ENCODE measurements at regions not wholly inside any gene's neighbourhood (a gene's known extent, or its start where the extent isn't known, plus 50 kb on each side); places are given as distances from the start of the nearest gene placed in this dataset.

GRCh38 chr1:192005976-192006375 lies 152.3 kb upstream of the RGS18 start:
- intact Hi-C loops (cut with DNase I), result no loop called here
- no peak for FAIRE-seq
- no peak for TF ChIP-seq CTCF (IDR thresholded peaks at IDR 0.05; ENCODE audit: borderline replicate concordance, extremely low read depth, insufficient read depth)
- Histone ChIP-seq H3K36me3 (ENCODE audit: control insufficient read depth in 2 of 3, insufficient read depth in 3 of 3, low read length in 3 of 3) (no peaks in the 10 kb centered on the region), H3K9ac (ENCODE audit: low read length in 3 of 3) (no peak overlapping the region), H3K27ac (ENCODE audit: low read depth in 2 of 2, low read length in 2 of 2) (no peak overlapping the region), H3K4me3 (ENCODE audit: low read length in 3 of 3) (no peak overlapping the region), H3K27me3 (ENCODE audit: control insufficient read depth, insufficient read depth, low read length) (no peaks in the 10 kb centered on the region), H3K4me1 (ENCODE audit: control insufficient read depth in 2 of 3, insufficient read depth in 2 of 3, low read depth in 1 of 3, low read length in 3 of 3) (no peaks in the 10 kb centered on the region), H3K9me3 (ENCODE audit: control insufficient read depth in 2 of 3, insufficient read depth in 1 of 3, low read length in 3 of 3) (no peaks in the 10 kb centered on the region)
- DNase-seq, result no peak

GRCh38 chr1:192008281-192008825 lies 149.9 kb upstream of the RGS18 start:
- Histone ChIP-seq H3K27ac (ENCODE audit: low read depth in 2 of 2, low read length in 2 of 2) (no peak overlapping the region), H3K4me3 (ENCODE audit: low read length in 3 of 3) (no peak overlapping the region), H3K36me3 (ENCODE audit: control insufficient read depth in 2 of 3, insufficient read depth in 3 of 3, low read length in 3 of 3) (no peaks in the 10 kb centered on the region), H3K27me3 (ENCODE audit: control insufficient read depth, insufficient read depth, low read length) (no peaks in the 10 kb centered on the region), H3K9me3 (ENCODE audit: control insufficient read depth in 2 of 3, insufficient read depth in 1 of 3, low read length in 3 of 3) (no peaks in the 10 kb centered on the region), H3K9ac (ENCODE audit: low read length in 3 of 3) (no peak overlapping the region), H3K4me1 (ENCODE audit: control insufficient read depth in 2 of 3, insufficient read depth in 2 of 3, low read depth in 1 of 3, low read length in 3 of 3) (no peaks in the 10 kb centered on the region)
- DNase-seq, result no peak
- no peak for FAIRE-seq
- no peak for TF ChIP-seq CTCF (IDR thresholded peaks at IDR 0.05; ENCODE audit: borderline replicate concordance, extremely low read depth, insufficient read depth)
- intact Hi-C loops (cut with DNase I), result no loop called here

GRCh38 chr1:192010406-192010805 lies 147.9 kb upstream of the RGS18 start:
- Histone ChIP-seq H3K27ac (ENCODE audit: low read depth in 2 of 2, low read length in 2 of 2) (no peak overlapping the region), H3K4me1 (ENCODE audit: control insufficient read depth in 2 of 3, insufficient read depth in 2 of 3, low read depth in 1 of 3, low read length in 3 of 3) (no peaks in the 10 kb centered on the region), H3K27me3 (ENCODE audit: control insufficient read depth, insufficient read depth, low read length) (no peaks in the 10 kb centered on the region), H3K36me3 (ENCODE audit: control insufficient read depth in 2 of 3, insufficient read depth in 3 of 3, low read length in 3 of 3) (no peaks in the 10 kb centered on the region), H3K9ac (ENCODE audit: low read length in 3 of 3) (no peak overlapping the region), H3K4me3 (ENCODE audit: low read length in 3 of 3) (no peak overlapping the region), H3K9me3 (ENCODE audit: control insufficient read depth in 2 of 3, insufficient read depth in 1 of 3, low read length in 3 of 3) (no peaks in the 10 kb centered on the region)
- FAIRE-seq (no peak), DNase-seq (no peak)
- TF ChIP-seq CTCF (IDR thresholded peaks at IDR 0.05; ENCODE audit: borderline replicate concordance, extremely low read depth, insufficient read depth), result no peak
- intact Hi-C loops (cut with DNase I), result no loop called here

GRCh38 chr1:192011525-192011924 lies 146.7 kb upstream of the RGS18 start:
- no peak overlapping the region for H3K9ac ChIP-seq (ENCODE audit: low read length in 3 of 3)
- H3K27ac ChIP-seq (ENCODE audit: low read depth in 2 of 2, low read length in 2 of 2), result no peak overlapping the region
- DNase-seq (no peak), FAIRE-seq (no peak)
- no peaks in the 10 kb centered on the region for H3K36me3 ChIP-seq (ENCODE audit: control insufficient read depth in 2 of 3, insufficient read depth in 3 of 3, low read length in 3 of 3)
- no peaks in the 10 kb centered on the region for H3K27me3 ChIP-seq (ENCODE audit: control insufficient read depth, insufficient read depth, low read length)
- no peak for TF ChIP-seq CTCF (IDR thresholded peaks at IDR 0.05; ENCODE audit: borderline replicate concordance, extremely low read depth, insufficient read depth)
- H3K4me1 ChIP-seq (ENCODE audit: control insufficient read depth in 2 of 3, insufficient read depth in 2 of 3, low read depth in 1 of 3, low read length in 3 of 3), result no peaks in the 10 kb centered on the region
- no peaks in the 10 kb centered on the region for H3K9me3 ChIP-seq (ENCODE audit: control insufficient read depth in 2 of 3, insufficient read depth in 1 of 3, low read length in 3 of 3)
- no peak overlapping the region for H3K4me3 ChIP-seq (ENCODE audit: low read length in 3 of 3)
- intact Hi-C loops (cut with DNase I), result no loop called here

Measured in kidney (tissue), 13 donors.